HG03064 (cell line): ENCODE measurements at regions not wholly inside any gene's neighbourhood (a gene's known extent, or its start where the extent isn't known, plus 50 kb on each side); places are given as distances from the start of the nearest gene placed in this dataset.

Experiments used
- ATAC-seq: cut with Tn5 transposase; IDR thresholded peaks from one replicate; pipeline ENCODE4 v1.9.1; 2021; ENCODE audit warnings: low read depth; ENCODE audit not compliant: unreplicated experiment

DNA sequence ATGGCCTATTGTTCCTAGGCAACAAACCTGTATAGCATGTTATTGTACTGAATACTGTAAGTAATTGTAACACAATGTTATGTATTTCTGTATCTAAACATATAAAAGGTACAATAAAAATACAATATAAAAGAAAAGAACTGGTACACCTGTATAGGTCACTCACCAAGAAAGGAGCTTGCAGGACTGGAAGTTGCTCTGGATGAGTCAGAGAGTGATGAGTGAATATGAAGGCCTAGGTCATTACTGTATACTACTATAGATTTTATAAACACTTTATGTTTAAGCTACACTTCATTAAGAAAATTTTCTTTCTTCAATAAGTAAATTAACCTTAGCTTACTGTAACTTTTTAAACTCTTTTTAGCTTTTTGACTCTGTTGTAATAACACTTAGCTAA is 559.9 kb downstream of the PLPP3 start:
- ATAC-seq = no peak

DNA sequence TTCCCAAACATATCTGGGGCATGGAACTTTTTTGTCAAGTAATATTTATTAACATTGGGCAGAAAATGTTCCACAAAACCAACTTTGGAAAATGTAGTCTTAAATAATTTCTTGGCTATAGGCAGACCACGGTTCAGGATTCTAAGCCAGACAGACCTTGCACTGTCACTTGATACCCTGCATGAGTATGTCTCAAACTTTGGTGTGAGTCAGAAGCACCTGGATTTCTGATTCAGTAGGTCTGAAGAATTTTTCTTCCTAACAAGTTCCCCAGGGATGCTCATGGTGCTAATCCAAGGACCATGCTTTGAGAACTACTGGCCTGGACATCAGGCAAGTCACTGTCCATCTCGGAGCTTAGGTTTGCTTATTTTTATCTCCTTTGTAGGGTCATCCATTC is 562.0 kb downstream of the PLPP3 start:
- no peak for ATAC-seq

DNA sequence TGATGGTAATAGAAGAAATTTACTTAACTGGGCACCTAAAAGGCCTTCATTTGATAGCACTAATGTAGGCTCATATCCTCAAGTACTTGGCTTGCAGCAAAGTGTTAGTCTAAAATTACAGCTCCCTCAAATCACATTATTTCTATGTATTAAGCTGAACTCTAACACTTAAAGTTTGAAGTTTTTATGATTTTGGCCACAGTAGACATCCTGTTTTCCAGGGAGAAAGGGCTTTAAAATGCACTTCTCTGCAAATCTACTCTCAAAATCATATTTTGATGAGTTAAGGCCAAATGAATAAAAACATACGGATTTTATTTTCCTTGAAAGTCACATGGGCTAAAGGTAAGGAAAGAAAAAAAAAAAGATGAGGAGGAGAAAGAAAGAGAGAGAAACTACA is 575.5 kb downstream of the PLPP3 start:
- no peak for ATAC-seq

DNA sequence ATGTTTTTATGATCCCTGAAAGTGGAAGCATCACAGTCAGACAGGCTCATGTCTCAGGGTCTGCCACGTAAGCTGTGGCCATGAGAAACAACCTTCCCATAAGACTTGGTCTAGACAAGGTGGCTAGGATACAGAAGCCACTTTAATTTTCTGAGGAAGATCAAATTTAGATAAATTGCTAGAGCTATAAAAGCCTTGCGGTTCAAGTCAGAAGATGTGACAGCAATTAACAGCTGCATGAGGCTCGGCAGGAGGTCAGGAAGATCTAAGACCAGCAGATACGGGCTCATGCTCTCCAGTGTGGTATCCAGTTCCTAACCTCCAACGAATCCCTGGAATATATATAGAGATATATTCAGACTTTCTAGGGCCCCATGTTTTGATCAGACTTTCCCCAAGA is 577.1 kb downstream of the PLPP3 start:
- no peak for ATAC-seq

DNA sequence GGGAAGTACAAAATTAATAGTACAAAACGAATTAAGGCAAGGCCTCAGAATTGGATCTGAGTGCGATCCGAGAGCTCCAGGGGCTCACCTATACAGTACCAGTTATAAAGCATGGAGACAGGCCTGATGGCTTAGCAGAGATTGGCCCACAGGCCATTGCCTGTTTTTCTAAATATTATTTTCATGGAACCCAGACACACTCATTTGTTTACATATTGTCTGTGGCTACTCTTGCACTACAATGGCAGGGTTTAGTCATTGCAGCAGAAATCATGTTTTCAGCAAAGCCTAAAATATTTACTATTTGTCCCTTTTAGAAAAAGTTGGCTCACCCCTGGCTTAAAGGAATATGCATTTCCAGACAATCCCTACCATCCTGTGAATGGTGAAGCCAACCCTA is 578.9 kb downstream of the PLPP3 start:
- ATAC-seq = no peak

DNA sequence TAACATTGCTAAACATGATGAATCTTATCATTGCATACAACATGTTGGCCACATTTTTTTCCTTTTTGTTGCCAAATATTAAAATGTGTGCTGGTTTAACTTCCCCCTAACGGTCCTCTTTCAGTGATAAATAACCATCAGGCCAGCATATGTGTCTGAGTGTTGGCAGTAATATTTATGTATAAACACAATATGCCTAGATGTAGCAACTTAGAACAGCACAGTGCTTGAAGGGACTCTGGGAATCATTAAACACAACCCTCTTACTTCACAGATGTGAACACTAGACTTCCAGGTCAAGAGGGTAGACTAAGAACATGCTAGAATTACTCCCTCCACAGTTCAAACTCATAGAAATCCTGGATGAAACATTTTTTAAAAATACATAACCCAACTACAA is 581.8 kb downstream of the PLPP3 start:
- no peak for ATAC-seq

DNA sequence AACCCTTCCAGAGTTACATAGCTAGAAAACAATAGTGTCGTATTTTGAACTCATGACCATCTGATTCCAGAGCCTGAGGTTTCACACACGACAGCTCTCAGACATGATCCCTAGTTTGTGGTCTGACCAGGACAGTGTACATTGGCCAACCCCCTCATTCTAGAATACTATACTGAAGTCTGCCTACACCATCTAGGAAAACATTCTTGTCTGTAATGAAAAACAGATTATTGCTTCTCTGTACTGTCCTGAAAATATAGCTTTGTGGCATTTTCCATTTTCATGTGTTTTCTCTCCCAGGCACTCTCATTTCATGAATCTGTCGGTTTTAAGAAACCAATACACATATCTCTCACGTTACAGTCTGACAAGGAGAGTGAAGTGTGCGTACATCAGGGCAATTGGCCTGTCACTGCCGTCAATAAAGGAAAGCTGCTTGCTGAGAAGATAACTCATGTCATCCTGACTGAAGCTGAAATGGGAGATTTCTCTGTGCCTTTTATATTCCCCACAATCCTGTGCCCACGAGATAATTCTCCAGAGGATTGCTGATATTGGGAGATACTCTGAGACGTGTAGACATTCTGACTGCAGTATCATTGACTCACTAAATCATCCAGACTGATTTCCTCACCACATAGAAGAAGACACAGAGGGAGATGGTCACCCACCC is 585.6 kb downstream of the PLPP3 start:
- ATAC-seq = no peak

DNA sequence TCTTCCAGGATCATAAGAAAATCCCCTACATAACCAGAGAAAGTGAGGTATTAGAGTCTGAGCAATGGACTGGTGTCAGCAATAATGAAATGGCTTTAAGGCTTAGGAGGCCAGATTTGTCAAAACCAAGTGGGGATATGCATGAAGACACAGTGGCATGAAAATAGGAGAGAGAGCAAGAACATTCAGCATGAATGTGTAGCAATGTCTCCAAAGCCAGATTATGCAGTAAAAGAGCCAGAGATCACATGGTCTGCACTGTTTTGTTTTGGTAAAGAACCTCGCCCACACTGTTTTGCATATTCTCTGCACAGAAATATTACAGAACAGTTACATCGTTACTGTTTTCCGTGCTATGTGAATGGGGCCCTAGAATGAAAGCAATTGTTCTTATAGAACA is 589.4 kb downstream of the PLPP3 start:
- no peak for ATAC-seq

DNA sequence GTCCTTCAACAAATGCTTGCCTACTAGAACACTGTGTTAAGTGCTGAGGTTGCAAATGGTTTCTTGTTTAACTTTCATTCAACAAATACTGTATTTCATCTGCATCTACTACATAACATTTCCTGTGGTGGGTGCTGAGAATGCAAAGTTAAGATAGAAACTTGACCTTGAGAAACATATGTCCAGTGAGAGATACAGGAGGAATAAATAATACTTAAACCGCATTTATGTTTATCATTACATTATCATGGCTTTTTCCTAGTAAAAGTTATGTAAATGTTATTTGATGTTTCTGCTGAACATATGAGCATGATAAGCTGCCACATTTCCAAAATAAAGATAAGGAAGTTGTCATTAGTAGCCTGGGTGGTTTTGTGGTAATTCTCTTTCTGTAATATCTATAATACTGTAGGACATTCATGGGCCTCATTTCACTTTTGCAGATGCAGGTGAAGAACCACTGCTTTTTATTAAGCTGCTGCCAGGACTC is 590.4 kb downstream of the PLPP3 start:
- ATAC-seq = no peak

DNA sequence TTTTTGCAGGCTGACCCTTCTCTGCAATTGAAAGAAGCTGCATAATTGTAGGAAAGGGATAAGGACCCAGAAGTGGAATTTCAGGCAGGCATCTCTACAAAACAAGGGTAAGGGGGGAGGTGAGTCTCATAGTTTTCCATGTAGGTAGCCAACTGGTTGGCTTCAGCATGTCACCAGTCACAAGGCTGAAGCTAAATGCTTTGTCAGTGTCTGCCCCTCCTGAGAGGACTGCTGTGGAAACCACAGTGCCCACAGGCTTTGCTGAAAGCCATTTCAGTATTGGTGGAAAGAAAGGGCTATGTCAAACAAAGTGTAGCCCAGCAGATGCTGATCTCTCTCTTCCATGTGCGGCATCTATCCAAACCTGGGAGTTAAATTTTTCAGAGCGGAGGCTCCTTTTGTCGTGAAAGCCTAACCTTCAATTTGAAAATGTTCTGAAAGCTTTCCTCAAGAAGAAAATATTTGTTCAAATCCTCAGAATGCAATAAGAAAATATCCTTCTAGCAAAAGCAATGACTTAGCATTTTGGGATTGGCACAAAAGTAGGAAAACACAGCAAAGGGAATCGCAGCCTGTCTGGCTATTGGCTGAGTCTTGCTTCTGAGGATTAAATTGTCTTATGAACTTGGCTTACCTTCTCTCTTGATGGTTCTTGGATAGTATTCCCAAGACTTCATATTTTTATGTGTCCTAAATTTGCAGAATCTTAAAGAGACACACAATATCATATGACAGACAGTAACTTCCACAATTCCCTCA is 591.7 kb downstream of the PLPP3 start:
- no peak for ATAC-seq

DNA sequence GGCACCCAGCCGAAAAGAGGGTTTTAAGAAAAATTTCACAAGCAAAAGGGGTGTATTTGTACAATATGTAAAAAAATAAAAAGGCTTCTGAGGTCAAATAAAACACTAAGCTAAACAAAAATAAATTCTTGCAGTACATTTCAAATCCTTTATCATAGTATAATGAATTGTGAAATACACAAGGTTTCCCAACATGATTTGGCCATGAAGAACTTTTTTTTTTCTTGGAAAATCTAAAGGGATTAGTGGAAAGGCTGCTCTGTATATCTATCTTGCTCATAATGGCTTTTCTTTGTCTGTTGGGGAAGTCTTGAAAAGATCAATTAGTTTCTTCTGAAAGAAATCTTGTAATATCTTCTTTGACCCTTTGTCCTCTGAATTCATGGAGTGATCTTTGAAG is 593.4 kb downstream of the PLPP3 start:
- ATAC-seq = no peak

DNA sequence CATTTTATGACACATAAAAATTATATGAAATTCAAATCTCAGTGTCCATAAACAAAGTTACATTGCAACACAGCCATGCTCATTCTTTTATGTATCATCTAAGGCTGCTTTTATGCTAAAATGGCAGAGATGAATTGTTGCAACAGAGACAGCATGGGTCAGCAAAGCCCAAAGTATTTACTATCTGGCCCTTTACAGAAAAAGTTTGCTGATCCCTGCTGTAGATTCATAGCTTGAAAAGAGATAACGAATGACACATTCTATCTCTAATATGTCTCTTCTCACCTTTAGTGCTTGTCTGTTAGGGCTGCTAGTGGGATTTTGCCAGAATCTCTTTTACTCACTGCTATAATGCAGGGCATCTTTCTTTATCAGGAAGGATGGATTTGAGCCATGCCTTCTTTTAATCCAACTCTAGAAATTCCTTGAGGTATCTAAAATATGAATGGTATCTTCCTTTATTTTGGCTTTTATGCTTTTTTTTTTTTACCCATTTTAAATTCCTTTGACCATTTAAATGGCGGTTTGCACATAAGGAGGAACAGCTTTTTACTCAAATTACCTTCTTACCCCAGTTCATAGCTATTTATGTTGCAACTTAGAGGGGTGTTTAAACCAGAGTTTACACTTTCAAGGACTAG is 598.2 kb downstream of the PLPP3 start:
- no peak for ATAC-seq

DNA sequence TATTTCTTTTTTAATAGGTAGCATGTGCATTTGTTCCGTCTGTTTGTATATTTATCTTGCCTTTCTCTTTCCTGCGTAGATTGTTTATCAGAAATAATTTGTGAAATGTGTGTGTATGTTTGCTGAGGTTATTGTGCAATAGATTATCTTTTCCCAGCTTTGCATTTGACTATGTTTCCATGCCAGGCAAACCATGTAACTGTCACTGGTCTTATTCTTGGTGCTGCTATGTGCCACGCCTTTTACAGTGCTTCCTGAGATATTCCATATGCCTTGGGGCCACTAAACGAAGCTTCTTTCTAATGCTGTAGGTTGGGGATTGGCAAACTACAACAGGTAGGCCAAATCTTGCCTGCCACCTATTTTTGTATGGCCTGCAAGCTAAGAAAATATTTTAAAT is 598.8 kb downstream of the PLPP3 start:
- ATAC-seq = no peak

DNA sequence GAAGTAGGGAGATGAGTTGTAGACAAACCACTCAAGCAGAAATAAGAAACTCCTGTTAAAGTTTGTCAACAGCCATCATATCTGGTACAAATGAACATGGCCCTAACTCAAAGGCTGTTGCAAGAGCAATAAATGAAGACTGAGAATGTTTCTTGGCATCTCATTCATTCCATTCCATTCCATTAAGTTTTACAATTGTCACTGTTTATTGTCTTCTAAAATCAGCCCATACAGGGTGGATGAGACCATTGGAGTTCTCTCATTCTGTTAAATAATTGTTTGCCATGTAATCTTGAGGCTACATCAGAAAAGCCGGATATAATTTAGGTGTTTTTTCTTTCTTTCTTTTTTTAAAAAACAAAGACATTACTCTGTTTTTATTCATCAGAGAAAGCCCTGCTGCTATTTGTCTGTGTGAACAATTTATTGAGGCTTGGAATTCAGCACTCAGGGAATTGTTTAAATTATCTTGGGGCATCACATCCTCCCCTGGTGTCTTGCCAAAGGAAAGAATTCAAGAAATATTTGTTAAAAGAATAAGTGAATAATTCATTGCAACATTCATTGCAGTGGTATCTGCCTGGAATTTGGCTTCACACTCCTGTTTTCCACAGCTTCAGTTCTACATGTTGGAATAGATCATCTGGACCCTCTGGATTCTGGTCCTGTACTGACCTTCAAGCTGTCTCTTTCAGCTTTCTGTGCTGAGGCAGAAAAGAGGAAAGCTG is 604.5 kb downstream of the PLPP3 start:
- ATAC-seq = no peak

DNA sequence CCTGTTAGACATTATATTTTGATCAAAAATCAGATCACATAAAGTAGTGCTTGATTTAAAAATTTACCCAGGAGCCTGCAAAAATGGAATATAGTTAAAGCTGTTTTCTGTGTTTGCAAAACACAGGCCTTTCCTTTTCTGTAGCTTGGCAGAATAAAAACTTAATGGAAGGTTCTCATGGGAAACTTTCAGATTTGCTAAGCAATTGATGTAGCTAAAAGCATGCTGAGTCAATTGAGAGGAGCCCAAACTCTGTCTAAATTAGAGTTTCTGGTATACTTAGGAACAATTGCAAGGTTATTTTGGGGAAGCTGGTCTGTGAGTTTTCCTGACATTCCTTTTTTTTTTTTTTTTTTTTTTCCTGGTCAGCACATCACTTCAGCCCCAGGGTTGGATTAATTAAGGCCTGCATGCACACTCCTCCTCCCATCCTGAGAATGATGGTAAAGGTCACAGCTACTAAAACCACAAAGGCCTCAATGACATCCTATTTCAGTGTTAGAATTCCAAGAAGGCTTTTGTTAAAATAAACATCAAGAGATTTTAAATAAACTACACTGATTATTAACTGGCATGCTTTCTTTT is 608.7 kb downstream of the PLPP3 start:
- ATAC-seq = no peak

DNA sequence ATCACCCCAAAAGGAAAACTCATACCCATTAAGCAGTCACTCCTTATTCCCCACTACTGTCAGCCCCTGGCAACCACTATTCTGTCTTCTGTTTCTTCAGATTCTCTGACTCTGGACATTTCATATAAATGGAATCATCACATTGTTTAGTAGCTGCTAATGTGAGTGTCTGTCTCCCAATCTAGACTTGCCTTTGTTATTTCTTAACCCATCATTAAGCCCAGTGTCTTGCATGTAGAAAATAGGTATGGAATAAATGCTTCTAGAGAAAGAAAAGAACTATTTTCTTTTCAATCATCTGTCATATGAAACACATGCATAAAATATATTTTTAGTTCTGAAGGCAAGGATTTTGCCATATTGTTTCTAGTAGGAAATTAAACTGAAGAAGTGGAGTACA is 610.0 kb downstream of the PLPP3 start:
- ATAC-seq = no peak

DNA sequence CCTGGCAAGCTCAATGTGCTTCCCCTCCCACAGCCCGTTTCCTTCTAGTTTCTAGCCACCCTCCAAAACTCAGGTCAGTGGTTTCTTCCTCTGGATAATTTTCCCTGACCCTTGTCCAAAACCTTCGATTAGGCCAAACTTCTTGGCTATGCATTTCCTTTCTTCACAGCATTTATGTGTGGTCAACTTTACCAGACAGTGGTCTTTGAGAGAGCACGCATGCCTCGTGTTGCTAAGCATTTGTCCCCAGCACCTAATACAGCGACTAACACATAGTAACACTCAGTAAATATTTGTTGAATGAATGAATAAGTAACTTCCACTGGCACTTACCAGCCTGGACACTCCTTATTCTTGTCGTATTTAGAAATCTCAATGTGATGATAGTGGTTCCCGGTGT is 610.7 kb downstream of the PLPP3 start:
- ATAC-seq = no peak

DNA sequence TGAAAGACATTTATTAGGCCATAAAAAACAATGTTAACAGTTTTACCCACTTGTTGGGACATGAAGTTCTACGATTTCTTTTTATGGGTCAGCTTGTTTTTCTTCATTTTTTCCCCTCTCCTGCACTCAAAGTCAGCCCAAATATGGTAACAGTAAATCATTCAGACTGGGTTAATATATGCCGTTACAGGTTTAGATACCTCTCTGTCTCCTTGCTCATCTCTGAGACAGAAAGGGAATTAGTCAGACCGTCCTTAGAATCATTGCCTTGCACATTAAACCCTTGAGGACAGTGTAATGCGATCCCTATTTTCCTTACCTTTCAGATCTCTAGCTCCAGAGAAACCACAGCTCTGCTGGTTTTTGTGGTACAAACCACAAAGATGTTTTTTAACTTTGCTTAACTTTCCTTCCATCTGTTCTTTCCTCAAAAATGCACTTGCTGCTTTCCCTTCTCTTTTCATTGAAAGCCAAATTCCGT is 613.3 kb downstream of the PLPP3 start:
- ATAC-seq = no peak

DNA sequence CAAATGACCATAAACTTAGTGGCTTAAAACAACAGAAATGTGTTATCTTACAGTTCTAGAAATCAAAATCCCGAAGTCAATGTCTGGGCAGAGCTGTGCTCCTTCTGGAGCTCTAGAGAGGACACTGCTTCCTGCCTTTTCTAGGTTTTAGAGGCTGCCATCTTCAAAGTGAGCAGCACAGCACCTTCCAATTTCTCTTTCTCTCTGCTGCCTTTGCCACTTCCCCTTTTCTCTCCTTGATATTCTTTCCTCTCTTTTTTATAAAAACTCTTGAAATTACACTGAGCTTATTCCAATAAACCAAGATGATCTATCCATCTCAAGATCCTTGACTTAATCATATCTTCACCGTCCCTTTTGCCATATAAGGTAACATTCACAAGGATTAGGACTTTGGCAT is 616.9 kb downstream of the PLPP3 start:
- ATAC-seq = no peak

DNA sequence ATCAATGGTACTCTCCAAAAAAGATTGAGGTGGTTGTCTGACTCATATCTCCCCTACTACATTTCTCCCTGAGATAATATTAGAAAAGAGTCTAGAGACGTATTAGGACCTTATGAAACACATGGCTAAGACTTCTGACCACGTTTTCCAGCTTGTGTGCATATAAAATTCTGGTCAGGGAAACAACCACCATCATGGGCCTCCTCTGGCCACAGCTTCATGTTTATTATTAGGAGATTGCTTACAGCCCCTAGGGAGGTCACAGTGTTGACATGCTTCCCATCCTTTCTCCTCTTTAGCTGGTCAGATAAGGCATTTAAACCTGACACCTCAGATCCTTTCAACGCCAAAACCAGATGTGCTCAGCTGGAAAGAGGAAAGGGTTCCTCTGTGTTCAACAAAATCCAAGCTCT is 620.2 kb downstream of the PLPP3 start:
- ATAC-seq = no peak

DNA sequence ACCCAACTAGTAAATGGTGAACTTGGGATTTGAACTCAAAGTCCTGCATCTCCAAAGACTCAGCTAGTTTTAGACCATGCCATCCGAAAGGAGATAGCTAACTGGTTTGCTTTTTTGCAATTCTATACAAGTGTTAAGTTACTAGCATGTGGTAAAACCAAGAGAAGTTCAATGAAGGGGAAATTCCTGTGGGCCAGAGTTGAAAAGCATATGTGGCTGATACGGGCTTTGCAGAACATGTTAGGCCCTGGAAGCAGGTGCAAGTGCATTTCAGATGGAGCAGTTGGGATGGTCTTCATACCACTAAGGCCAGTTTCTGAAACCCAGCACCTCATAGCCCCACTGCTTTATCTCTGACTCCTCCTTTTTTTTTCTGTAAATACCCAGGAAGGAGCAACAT is 620.9 kb downstream of the PLPP3 start:
- ATAC-seq = no peak
